GM11168 (cell line): ENCODE measurements at regions not wholly inside any gene's neighbourhood (a gene's known extent, or its start where the extent isn't known, plus 50 kb on each side); places are given as distances from the start of the nearest gene placed in this dataset.
"Not testable (repeated sequence)": the region's sequence is repeated elsewhere in the genome, so short reads cannot be mapped to it uniquely, and the experiment has no call there.

Experiments used
- in situ Hi-C: fragments of 300-500 bp; cut with MboI; formaldehyde crosslinking; loops from one replicate; pipeline ENCODE4 v1.12.0; 2022; ENCODE audit warnings: low sequenced_read_pairs; ENCODE audit not compliant: unreplicated experiment

DNA sequence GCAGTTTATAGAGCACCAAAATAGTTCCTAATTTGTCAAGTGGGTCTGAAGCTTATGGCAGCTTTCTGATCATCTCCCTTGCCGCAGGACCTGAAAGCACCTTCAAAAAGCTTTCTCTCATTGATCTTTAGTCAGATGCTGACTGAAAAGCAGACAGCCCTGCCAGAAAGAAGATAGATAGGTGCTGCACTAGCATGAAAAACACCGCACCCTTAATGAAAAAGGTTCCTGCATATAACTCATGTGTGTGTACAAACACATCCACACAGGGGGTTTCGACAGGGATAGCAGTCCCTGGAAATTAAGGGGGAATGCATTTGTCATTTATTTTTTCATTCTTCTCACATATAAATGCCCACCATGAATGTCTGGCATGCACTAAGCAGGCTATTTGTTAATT lies 361.7 kb upstream of the SNX7 start:
- in situ Hi-C loops = no loop called here

DNA sequence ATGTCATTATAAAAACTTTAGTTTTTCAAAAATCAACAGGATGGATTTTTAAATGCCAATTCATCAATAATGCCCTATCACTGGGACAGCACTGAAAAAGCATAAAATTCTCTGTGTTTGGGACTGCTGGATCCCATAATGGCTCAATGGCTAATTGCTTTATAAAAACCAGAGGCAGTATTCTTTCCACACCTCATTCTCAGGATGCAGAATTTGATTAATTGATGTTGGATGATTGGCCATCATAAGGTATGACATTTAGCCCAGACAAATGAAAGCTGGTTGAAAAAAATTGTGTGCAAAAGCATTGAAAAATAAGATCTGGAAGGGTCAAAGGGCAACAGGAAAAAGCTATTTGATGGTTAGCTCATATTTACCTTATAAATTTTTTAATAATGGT lies 362.2 kb upstream of the SNX7 start:
- in situ Hi-C loops = no loop called here

DNA sequence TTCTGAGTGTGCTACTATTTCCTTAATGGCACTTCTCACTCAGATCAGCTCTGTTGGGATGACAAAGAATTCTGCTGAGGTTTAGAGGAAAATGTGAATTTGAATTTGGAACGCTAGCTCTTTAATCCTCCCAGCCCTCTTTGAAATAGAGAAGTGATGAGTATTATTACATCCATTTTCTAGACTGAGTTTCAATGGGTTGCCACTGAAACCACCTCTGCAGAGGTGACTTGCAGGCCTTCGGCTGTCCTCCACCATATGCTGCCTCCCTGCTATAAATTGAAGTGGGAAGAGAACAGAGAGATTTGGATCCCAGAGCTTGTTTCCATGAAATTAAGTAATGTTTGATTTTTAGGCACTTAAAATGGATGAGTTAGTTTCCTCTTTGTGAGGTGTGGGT lies 363.2 kb upstream of the SNX7 start:
- in situ Hi-C loops = no loop called here

DNA sequence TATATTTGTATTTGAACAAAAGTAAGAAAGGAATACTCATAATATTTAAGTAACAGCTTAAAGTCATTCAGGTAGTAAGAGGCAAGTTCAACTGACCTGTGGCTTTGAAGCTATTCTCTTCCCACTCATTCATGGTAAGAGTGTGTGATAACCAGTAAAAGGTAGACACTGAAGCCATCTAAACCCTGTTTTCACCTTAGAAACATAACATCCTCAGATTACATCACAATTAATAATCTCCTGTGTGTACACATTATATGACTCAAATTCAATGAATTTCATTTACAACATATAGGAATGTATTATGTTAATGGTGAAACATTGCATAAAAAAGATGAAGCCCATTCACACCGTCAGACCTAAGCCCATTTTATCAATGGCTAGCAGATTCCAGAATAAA lies 364.8 kb upstream of the SNX7 start:
- in situ Hi-C loops = no loop called here

DNA sequence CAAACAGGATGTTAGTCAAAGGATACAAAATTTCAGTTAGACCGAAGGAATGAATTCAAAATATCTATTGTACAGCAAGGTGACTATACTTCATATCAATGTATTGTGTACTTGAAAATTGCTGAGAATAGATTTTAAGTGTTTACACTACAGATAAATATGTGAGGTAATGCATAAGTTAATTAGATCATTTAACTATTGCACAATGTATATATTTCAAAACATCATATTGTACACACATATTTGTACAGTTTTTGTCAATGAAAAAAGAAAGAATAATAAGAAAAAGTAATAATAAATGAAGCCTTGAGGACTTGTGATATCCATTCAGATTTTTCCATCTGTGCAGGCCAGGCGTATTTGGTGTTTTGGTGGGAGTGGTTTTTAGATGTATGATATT lies 367.4 kb upstream of the SNX7 start:
- in situ Hi-C loops = no loop called here

DNA sequence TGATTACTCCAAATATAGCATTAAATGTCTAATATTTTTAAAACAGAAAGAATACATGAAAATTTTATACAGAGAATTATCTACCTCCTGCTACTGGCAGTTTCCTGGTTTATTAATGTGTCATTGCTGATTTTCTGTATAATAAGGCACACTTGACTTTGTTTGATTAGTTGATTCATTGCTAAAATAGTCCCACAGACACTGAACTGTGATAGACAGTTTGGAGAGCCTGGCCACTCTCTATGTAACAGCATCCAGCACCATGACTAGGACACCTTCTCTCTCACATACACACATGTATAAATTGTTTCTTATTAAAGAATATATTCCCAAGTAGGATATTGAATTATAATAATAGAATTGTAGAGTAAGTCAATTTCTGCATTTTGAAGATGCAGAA lies 368.5 kb upstream of the SNX7 start:
- in situ Hi-C loops = no loop called here

DNA sequence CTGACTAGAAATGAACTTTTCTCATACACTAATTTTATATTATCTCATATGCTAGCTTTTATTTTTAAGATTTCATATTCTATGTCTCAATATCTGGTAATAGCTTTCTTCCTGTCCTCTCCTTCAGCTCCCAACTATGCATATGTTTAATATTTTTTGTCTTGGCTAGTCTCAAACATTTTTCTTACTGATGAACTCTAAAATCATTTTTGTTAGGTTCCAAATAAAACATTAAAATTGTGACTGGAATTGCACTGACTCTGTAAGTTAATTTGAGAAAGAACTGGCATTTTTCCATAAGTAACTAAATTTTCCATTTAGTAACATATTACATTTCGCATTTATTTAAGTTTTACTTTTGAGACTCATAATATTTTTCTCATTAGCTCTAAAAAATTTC lies 368.5 kb upstream of the DPYD start:
- in situ Hi-C loops = no loop called here

DNA sequence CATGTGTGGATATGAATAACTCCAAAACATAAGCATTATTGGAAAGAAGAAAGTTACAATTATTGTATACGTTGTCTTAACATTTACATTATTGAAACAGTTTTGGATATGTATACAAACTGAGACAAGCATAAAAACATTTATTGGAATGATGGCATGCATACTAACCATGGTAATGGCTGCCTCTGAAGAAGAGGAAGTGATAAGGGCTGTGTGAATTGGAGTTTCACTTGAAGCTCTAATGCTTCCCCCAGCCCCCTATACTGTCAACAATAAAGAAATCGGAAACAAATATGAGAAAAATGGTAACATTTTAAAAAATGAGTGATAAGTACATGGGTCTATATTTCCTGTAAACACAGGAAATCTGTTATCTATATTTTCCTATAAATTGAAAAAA lies 367.7 kb upstream of the DPYD start:
- in situ Hi-C loops = no loop called here

DNA sequence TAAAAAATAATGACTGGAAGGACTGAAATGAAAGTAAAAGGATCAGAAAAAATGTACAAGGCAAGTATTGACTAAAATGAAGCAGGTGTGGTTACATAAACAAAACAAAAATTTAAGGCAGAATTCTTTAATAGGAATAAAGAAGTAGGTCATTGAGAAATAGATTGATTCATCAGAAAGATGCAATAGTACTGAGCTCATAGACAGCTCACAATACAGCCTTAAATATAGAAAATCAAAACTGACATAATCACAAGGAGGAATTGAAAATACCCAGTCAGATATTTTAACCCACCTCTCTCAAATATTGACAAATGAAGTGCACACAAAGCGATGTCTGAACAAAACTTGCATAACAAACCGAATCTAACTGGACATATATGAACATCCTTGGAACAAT lies 366.8 kb upstream of the DPYD start:
- in situ Hi-C loops = no loop called here

DNA sequence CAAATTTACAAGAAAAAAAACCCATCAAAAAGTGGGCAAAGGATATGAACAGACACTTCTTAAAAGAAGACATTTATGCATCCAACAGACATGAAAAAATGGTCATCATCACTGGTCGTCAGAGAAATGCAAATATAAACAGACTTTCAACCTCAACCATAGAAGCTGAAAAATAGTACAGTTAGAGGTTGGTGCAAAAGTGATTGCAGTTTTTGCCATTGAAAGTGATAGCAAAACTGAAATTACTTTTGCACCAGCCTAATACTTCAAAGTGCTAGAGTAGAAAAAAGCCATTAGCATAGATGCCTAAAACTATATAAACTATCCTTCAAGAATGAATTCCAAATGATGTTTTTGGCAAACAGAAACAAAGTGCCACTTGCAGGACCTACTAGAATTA lies 365.8 kb upstream of the DPYD start:
- in situ Hi-C loops = no loop called here

DNA sequence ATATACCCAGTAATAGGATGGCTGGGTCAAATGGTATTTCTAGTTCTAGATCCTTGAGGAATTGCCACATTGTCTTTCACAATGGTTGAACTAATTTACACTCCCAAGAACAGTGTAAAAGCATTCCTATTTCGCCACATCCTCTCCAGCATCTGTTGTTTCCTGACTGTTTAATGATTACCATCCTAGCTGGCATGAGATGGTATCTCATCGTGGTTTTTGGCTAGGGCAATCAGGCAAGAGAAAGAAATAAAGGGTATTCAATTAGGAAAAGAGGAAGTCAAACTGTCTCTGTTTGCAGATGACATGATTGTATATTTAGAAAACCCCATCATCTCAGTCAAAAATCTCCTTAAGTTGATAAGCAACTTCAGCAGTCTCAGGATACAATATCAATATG lies 364.5 kb upstream of the DPYD start:
- in situ Hi-C loops = not testable (repeated sequence)

DNA sequence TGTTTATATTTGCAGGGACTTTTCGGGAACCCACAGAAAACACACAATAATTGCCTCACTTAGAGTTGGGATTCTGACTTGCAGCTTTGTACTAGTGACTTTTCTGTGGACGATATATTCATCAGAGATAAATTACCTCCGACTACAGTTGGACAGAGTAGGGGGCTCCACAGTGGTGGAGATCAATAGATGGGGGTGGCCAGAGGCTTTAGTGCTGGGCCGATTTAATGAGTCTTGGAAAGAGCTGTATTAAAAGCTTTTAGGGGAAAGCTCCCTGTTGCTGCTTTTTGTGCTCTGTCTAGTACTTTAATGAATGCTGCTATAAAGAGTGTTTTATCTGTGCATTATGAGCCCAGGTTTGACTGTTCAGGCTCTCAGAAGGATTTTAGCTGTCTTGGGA lies 359.2 kb upstream of the DPYD start:
- in situ Hi-C loops = no loop called here

DNA sequence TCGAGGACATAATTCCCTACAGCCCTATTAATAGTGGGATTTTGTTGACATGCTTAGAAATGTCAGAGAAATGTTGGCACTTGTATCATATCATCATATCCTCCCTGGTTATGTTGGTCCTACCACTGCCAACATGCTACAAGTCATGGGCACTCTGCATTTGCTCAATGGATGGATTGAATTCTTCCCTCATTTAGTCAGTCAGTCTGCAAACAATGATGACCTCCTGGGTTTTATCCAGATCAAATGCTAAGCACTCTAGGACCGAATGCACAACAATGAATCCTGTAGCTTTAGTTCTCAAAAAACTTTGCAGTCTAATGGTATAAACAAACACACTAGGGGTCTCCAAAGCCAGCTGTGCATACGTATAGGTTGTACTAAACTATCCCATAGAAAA lies 357.2 kb upstream of the DPYD start:
- in situ Hi-C loops = no loop called here

DNA sequence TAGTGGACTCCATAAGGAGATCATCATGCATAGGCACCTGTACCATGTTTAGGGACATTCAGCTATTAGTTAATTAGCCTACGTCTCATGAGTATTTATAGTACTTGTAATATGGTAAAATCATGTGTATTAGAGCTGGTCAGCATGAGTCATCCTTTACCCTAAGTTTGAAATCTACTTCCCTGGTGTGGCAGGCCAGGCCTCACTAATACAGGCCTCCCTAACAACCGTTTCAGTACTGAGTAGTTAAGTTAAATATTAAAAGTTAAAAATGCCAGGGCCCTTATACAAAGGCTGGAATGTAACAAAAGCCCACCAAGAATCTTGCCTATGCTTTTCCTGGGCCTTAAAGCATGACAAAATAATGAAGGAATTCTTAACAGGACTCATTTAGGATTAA lies 356.3 kb upstream of the DPYD start:
- in situ Hi-C loops = no loop called here

DNA sequence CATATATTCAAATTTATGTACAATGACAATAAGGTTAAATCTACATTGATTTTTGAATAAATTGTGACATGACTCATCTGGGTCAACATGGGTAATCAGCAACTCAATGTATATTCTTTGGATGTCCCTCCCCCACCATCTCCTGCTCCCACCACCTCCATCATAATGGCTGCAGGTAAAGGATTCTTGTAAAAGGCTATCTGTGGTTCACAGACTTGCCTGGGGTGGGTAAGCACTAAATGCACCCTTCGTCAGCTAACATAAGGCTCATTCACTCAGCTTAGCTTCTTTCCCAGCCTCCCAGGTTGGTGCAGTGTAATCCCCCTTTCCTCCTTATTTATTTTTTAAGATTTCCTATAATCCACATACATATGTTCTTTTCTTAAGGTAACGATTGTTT lies 355.7 kb upstream of the DPYD start:
- in situ Hi-C loops = no loop called here

DNA sequence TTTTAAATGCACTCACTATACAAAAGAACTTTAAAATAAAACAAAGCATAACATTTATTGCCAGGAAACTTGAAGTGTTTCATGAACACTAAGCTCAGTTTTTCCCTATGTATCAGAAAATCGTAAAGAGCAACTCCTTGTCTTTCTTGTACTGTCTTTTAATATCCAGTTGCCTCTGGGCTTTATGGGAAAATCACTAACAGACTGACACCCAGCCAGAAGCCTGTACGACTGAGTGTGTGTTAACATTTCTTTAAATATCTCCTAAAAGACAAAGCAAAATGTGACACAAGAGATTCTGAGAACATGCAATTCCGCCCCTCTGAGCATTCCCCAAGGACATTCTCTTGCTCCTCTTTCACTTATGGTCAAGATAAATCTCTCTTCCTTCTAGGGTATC lies 347.5 kb upstream of the DPYD start:
- in situ Hi-C loops = no loop called here

DNA sequence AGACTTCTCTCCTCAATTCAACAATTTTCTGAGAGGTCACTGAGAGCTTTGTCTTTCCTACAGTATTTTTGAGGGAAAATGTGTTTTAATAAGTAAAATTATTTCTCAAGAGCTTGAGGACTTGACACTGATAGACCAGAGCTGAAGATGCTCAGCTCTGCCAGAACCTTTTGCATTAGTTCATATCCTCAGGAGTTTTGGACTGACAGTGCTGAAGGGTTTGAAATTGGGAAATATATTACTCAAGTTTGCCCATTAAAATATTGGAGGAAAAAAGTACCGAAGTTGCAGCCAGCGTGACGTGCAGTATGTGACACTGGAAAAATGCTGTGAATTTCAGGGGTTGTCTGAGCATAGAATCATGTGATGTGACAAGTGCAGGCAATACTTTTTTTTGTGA lies 346.6 kb upstream of the DPYD start:
- in situ Hi-C loops = no loop called here

DNA sequence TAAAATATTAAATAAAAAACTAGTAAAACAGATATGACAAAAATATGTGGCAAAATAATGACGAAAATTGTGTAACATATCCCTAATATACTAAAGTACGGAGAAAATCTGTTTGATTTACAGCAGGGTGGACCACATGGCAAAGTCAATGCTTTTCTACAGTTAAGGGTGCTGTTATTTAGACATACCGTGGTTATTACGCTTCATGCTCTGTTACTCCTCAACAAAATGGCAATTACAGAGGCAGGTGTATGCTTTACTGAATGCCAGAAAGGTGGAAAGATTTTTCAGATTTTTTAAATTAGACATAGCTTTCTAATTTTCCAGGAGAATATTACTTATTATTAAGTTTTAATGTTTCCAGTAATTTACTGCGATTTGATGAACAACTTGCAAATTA lies 343.9 kb upstream of the DPYD start:
- in situ Hi-C loops = no loop called here

DNA sequence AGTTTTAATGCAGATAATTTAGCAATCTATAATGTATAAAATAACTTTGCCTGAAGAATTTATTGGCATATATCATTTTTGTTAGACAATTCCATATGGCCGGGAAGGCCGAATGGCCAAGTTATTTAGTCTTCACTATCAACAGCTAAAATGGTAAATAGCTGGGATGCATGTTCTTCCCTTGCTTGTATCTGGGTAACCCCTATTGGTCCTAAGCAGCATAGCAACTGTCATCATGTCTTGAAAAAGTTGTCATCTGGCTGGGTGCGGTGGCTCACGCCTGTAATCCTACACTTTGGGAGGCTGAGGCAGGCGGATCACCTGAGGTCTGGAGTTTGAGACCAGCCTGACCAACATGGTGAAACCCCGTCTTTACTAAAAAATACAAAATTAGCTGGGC lies 340.0 kb upstream of the DPYD start:
- in situ Hi-C loops = no loop called here

DNA sequence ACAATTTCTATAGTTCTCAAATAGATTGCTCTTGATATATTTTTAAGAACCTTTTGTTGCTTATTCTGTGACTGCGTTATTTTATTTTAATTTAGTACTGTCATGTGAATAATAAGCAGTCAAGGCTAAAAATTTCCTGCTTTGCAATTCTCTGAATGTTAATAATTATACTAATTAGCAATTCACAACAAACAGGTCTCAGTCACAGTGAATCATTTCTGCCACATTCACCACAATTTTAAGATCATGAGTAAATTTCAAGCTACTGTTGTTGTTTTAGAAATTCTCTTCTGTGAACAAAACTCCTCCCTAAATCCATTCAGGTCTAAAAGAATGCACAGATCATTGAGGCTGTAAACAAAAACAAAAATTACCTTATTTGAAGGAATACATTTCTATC lies 339.6 kb upstream of the DPYD start:
- in situ Hi-C loops = no loop called here

DNA sequence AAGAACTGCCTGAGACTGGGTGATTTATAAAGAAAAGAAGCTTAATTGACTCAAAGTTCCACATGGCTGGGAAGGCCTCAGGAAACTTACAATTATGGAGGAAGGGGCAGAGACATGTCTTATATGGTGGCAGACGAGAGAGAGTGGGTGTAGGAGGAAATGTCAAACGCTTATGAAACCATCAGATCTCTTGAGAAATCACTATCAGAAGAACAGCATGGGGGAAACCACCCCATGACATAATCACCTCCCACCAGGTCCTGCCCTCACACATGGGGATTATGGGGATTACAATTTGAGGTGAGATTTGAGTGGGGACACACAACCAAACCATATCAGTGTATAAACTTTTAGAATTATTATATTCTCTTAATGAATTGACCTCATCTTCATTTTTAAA lies 335.9 kb upstream of the DPYD start:
- in situ Hi-C loops = no loop called here

DNA sequence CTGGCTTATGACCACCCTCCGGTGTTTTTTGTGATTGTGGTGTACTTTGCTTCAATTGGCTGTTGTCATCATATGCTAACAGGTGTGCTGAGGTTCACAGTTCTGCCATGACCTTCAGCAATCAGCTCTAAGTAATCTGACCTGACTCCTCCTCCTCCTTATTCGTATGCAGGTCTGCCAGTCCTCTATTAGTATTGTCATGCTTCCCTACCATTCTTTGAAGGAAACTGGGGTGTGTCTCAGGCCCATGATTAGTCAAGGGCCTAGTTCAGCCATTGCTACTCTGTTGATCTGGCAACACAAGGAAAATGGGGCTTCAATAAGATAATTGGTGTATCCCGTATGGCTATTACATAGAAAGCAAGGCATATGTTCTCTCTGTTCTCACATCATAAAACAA lies 332.3 kb upstream of the DPYD start:
- in situ Hi-C loops = no loop called here

DNA sequence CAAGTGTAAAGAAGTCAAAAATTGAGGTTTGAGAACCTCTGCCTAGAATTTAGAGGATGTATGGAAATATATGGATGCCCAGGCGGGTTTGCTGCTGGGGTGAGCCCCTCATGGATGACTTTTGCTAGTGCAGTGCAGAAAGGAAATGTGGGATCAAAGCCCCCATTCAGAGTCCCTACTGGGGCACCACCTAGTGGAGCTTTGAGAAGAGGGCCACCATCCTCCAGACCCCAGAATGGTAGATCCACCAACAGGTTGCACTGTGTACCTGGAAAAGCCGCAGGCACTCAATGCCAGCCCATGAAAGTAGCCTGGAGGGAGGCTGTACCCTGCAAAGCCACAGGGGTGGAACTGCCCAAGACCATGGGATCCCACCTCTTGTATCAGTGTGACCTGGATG lies 330.7 kb upstream of the DPYD start:
- in situ Hi-C loops = no loop called here

DNA sequence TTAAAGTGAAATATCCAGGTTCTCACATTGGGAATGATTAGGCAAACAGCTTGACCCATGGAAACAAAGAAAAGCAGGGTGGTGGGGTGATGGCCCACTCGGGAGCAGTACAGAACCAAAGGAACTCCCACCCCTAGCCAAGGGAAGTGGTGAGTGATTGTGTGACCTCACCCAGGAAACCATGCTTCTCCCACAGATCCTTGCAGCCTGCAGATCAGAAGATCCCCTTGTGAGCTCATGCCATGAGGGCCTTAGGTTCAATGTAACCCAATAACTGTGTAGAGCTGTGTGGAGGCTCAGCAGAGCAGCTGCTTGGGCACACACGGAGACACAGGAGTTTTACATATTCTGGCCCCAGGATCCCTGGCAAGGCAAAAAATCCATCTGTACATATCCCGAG lies 311.8 kb upstream of the DPYD start:
- in situ Hi-C loops = no loop called here
